ENCODE measurements at regions not wholly inside any gene's neighbourhood (a gene's known extent, or its start where the extent isn't known, plus 50 kb on each side); places are given as distances from the start of the nearest gene placed in this dataset.
A peak's percentile ranks its signal among the peaks of the same experiment; 100 is the strongest.
"Not testable (repeated sequence)": the region's sequence is repeated elsewhere in the genome, so short reads cannot be mapped to it uniquely, and the experiment has no call there.

DNA sequence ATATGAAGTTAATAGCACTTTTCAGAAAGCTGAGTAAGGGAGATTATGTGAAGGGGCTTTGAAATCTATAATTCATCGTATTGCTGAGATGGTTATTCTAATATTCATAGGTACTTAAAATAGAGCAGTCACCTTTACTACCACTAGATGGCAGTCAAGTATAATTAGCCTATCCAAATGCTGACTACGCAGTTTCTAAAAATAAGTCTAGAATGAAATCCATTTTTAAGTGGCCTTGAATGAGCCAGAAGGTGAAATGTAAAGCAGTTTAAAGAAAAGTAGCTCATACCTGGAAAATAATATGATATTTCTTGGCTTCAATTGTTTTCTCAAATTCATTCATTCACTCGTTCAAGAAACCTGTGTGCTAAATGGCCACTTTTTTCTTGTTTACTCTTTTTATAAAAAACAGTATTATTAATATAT is 1277.1 kb downstream of the GATA3 start:
- TF ChIP-seq POLR2A (IDR thresholded peaks at IDR 0.05; ENCODE audit: low read length) (no peak), GATA1 (IDR thresholded peaks at IDR 0.05; ENCODE audit: low read depth, low read length) (no peak)
- DNase-seq = peak; percentile 55 to 69

DNA sequence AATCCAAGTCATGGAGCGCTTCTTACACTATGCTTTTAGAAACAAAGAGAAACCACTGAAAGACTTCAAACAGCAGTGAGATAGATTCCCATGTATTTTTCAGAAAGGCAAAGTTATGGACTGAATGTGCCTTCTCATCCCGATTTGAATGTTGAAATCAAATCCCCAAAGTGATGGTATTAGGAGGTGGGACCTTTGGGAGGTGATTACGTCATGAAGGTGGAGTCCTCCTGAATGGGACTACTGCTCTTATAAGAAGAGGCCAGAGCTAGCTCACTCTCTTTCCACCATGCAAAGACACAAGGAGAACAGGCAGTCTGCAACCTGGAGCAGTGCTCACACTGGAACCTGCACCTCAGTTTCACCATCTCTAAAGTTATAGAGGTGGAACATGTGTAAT is 1279.8 kb downstream of the GATA3 start:
- no peak for DNase-seq

DNA sequence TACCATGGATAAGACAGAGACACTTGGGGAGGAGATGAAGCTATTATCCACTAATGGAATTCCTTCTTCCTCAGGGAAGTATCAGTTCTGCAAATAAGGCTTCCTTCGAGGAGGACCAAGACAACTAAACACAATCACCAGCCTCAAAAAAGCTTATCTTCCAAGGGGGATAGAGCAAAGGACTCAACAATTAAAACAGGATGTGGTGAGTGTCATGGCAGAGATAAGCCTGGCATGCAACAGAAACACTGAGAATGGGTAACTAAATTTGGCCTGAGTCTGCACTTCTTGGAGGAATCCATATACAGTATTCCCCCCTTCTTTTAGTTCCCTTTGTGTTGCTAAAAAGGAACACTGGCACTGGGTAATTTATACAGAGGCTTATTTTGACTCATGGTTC is 1285.2 kb downstream of the GATA3 start:
- DNase-seq = no peak
- no peak for TF ChIP-seq GATA1 (IDR thresholded peaks at IDR 0.05; ENCODE audit: low read depth, low read length)
- no peak for TF ChIP-seq POLR2A (IDR thresholded peaks at IDR 0.05; ENCODE audit: low read length)

More for the DNA sequence above, 1279.8 kb downstream of the GATA3 start:
- TF ChIP-seq POLR2A (IDR thresholded peaks at IDR 0.05; ENCODE audit: low read length) (no peak), GATA1 (IDR thresholded peaks at IDR 0.05; ENCODE audit: low read depth, low read length) (no peak)

DNA sequence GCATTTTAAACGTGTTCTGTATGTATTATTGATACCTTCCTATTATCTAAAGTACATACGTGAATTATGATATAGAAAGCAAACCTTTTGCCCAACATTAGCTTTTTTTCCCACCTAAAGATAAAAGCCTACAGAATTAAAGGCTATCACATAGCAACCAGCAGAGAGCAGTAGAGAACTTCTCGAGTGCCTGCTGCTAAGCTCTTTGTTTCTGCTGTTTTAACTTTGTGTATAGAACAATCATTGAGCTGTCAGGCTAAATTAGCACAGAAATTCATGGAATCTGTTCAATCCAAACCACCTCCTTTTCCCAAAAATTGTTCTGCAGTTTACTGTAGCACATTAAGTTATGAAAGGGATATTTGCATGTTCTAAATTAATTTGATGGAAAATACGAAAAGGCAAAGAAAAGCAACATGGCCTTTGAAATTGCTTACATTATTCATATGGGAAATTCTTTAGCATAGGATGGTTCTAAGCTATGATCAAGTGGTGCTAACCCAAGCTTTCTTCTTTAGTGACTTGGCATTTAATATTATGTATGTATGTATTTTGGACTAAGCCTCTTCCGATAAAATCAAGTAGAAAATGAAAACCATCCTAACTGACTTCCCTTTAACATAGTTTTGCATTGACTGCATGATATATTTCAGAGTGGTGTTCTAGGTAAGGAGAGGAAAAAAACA is 1288.5 kb downstream of the GATA3 start:
- TF ChIP-seq POLR2A (IDR thresholded peaks at IDR 0.05; ENCODE audit: low read length) (no peak), GATA1 (IDR thresholded peaks at IDR 0.05; ENCODE audit: low read depth, low read length) (no peak)
- DNase-seq = peak; percentile 14 to 24

DNA sequence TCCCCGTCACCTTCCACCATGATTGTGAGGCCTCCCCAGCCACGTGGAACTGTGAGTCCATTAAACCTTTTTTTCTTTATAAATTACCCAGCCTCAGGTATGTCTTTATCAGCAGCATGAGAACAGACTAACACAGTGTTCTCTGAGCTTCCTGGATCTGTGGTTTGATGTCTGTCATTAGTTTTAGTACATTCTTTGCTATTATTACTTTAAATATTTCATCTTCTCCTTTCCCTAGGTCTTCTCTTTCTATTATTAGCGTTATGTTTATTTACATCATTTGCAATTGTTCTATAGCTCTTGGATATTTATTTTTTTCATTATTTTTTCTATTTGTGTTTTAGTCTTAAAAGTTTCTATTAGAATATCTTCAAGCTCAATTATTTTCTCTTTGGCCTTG is 1293.4 kb downstream of the GATA3 start:
- not testable (repeated sequence) for DNase-seq

DNA sequence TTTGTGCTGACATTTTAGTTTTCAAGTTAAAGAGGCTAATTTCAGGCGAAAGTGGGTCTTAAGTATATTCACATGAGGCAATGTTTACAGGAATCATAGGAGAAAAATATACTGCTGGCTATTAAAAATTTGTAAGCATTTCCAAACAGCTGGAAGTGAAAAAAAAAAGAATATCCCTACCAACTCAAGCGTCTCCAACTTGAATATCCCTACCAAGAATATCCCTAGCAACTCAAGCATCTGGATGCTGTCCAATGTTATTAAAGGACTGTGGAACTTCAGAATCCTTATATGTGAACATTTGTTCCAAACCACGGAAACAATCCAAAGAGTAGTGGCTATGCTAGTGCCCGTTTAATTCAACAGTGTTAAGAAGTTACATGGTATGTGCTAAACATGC is 1303.0 kb downstream of the GATA3 start:
- no peak for DNase-seq
- TF ChIP-seq POLR2A (IDR thresholded peaks at IDR 0.05; ENCODE audit: low read length) (no peak), GATA1 (IDR thresholded peaks at IDR 0.05; ENCODE audit: low read depth, low read length) (no peak)

DNA sequence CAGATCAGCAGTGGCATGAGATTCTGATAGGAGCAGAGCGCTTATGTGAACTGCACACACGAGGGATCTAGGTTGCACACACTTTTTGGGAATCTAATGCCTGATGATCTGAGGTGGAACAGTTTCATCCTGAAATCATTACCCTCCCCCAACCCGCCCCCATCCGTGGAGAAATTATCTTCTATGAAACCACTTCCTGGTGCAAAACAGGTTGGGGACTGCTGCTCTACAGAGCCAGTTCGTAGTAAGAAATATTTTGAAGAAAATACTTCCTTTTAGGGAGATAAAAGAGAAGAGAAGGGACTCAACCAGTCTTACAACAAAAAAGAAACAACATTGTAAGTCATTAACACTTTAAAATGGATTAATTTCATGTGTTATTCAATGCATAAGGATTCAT is 1308.2 kb downstream of the GATA3 start:
- DNase-seq = no peak
- TF ChIP-seq POLR2A (IDR thresholded peaks at IDR 0.05; ENCODE audit: low read length) (no peak), GATA1 (IDR thresholded peaks at IDR 0.05; ENCODE audit: low read depth, low read length) (no peak)

DNA sequence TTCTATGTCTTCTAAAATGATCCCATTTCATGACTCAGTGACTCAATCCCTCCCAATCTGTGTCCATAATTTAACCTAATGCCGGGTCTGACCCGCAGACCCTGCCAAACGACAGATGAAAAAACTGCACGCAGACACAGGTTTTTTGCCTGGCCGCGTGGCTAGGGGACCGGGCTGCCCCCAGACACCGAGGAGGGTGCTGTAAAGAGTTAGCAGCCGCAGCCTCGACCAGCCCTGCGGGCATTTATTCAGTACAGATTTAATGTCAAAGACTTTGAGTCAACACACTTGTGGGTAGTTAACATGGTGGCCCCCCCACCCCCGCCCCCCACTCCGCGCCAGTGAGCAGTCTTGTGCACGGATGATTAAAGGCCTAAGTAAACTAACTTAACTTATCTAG is 1324.7 kb downstream of the GATA3 start:
- no peak for TF ChIP-seq GATA1 (IDR thresholded peaks at IDR 0.05; ENCODE audit: low read depth, low read length)
- DNase-seq = no peak

DNA sequence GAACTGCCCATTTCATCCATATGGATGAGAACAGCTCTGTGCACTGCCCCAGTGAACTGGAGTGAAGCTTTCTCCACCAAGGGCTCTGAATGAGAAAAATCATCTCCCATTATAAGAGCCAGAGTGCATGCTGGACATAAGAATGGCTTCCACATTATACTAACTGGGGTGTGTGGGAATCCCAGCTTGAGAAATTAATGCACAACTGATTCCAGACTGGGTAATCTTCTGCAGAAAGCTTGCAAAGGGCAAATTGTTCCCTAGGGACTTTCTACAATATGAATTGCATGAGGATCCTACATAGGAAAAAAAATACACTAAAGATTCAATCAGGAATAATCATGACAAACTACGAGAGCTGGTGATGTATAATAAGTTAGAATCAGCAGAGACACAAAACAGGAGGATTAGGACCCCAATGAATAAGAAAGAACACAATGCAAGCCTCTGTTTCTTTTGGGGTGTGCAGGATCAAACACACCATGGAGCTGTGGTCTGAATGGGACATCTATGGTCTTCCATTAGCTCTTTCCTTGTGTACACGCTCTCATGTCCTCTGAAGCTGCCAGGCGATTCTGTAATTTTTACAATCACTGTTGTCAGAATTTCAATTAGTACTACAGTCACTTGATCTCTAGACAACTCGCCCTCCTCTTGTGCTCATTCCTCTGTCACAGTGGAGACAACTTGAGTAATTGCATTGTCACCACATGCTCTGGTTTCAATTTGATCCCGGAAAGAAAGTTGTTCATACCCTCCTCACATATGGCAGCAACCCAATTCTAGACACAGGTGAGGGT is 1327.4 kb downstream of the GATA3 start:
- no peak for DNase-seq
- TF ChIP-seq POLR2A (IDR thresholded peaks at IDR 0.05; ENCODE audit: low read length) (no peak), GATA1 (IDR thresholded peaks at IDR 0.05; ENCODE audit: low read depth, low read length) (no peak)

DNA sequence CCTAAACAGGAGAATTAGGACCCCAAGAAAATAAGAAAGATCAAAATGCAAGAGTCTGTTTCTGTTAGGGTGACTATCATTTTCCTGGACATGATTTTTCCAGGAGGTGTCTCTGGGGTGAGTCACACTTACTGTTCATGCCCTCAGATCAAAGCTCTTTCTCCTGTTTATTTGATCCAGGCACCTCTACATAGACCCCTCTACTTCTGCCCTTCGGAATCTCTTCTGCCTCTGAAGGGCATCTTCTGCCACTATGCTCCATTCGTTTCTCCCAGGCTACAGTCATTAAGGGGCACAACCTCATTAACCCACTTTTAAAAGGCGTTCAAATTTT is 1328.0 kb downstream of the GATA3 start:
- TF ChIP-seq GATA1 (IDR thresholded peaks at IDR 0.05; ENCODE audit: low read depth, low read length) (no peak), POLR2A (IDR thresholded peaks at IDR 0.05; ENCODE audit: low read length) (no peak)
- no peak for DNase-seq

DNA sequence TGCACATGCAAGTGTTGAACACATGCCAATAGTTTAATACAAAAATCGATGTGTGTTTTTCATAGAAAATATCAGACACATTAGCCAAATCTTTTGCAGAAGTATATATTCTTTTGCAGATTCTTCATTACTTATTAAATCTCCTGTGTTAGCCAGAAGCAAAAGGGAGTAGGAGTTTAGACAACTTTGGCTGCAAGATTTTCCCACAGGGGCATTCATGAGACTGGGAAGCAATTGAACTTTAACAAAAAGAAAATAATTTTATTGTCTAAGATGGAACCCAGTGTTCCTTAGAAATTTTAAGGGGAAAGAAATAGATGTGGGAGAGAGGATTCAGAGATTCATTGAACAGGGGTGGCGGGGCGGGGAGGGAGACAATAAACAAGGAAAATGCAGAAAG is 1336.0 kb downstream of the GATA3 start:
- DNase-seq = no peak
- TF ChIP-seq POLR2A (IDR thresholded peaks at IDR 0.05; ENCODE audit: low read length) = no peak
- TF ChIP-seq GATA1 (IDR thresholded peaks at IDR 0.05; ENCODE audit: low read depth, low read length) = no peak

DNA sequence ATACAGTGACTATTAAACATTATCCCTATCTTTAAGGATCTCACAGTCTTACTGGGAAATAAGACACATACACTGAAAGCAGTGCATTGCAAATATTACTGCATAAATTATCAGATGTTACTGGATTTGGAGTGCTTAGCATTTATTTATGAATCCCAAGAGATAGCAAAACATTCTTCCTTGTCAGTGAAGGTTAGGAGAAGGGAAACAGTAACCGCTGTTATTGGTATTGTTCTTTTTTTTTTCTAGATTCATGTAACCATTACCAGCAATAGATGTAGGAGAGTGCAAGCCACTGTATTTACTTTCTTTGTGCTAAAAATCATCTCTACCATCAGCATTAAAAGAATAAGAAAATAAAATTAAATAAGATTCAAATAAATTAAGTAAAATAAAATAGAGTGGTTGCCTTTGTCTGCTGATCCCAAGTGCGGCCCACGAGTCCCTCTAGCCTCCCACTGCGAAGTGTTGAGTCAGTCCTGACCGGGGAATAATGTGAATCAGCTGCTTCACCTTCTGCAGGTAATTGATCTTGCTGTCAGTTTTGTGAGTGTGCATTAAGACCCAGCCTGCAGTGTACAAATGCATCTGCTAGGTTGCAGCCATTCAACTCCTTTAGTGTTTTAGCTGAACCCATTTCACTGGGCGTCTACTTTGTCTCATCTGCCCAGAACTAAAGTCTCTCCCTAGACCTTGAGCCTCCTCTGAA is 1344.9 kb downstream of the GATA3 start:
- no peak for TF ChIP-seq GATA1 (IDR thresholded peaks at IDR 0.05; ENCODE audit: low read depth, low read length)
- no peak for TF ChIP-seq POLR2A (IDR thresholded peaks at IDR 0.05; ENCODE audit: low read length)
- DNase-seq = no peak

DNA sequence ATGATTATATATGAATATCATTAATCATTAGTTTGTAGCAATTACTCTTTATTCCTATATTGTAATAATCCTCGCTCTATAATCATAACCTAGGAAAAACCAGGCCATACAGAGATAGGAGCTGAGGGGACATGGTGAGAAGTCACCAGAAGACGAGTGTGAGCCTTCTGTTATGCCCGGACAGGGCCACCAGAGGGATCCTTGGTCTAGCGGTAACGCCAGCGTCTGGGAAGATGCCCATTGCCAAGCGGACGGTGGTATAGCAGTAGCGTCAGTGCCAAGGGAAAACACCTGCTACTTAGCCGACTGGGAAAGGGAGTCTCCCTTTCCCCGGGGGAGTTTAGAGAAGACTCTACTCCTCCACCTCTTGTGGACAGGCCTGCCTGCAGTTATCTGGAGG is 1347.6 kb downstream of the GATA3 start:
- DNase-seq = not testable (repeated sequence)

DNA sequence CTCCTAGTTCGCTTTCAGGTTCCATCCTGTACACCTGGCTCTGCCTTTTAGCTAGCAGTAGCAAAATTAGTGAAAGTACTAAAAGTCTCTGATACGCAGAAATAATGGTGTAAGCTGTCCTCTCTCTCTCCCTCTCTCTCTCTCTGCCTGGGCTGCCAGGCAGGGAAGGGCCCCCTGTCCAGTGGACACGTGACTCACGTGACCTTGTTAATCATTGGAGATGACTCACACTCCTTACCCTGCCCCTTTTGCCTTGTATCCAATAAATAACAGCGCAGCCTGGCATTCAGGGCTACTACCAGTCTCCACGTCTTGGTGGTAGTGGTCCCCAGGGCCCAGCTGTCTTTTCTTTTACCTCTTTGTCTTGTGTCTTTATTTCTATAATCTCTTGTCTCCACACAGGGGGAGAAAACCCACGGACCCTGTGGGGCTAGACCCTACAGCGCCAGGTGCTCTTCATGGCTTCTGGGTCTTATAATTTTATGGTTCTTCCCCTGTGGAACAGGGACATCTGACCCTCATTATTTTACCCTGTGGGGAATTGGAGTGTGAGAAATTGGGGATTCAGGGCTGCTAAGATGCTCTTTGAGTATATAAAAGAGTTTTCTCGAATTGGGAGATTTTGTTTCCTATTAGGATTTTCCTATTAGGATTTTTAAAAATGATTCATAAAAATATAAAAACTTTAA is 1348.2 kb downstream of the GATA3 start:
- not testable (repeated sequence) for DNase-seq

DNA sequence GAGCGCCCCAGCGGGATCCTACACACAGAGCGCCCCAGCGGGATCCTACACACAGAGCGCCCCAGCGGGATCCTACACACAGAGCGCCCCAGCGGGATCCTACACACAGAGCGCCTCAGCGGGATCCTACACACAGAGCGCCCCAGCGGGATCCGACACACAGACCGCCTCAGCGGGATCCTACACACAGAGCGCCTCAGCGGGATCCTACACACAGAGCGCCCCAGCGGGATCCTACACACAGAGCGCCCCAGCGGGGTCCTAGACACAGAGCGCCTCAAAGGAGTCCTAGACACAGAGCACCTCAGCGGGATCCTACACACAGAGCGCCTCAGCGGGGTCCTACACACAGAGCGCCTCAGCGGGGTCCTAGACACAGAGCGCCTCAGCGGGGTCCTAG is 1352.7 kb downstream of the GATA3 start:
- not testable (repeated sequence) for DNase-seq
